ENCODE measurements at regions not wholly inside any gene's neighbourhood (a gene's known extent, or its start where the extent isn't known, plus 50 kb on each side); places are given as distances from the start of the nearest gene placed in this dataset.

- no peak overlapping the region for H3K27ac ChIP-seq
- H3K36me3 ChIP-seq = no peaks in the 10 kb centered on the region
- H3K4me1 ChIP-seq = peaks cover 0 to 9% (median 0%) of the 10 kb centered on the region in 4 donors
- H3K4me3 ChIP-seq = no peak overlapping the region
- H3K9me3 ChIP-seq = no peaks in the 10 kb centered on the region
- no peak for TF ChIP-seq CTCF (IDR thresholded peaks at IDR 0.05)
- TF ChIP-seq EP300 (IDR thresholded peaks at IDR 0.05; ENCODE audit: low read depth) = no peak
- TF ChIP-seq POLR2A (IDR thresholded peaks at IDR 0.05) = no peak
- TF ChIP-seq POLR2AphosphoS5 (IDR thresholded peaks at IDR 0.05) = no peak
- intact Hi-C loops (cut with DNase I; ENCODE audit: low total_unique reads) (no loop called here), in situ Hi-C loops (cut with MboI; ENCODE audit: low pct_ligation_motif_present in 1 of 4, low pct_unique_long_range_greater_than_20kb in 1 of 4, low sequenced_read_pairs in 3 of 4) (no loop called here)
- no peak for DNase-seq
- 95 to 100% methylated on average over 1 of the region's 1 CpG for WGBS, 2 donors (ENCODE audit: low coverage in 1 of 2)
- no peaks in the 10 kb centered on the region for H3K27me3 ChIP-seq
These were observed 179.8 kb upstream of the FOXN2 start for GRCh38 chr2:48134704-48135103.

- no peak for TF ChIP-seq CTCF (IDR thresholded peaks at IDR 0.05)
- no peak for TF ChIP-seq POLR2A (IDR thresholded peaks at IDR 0.05)
- TF ChIP-seq POLR2AphosphoS5 (IDR thresholded peaks at IDR 0.05) = no peak
- in situ Hi-C loops (cut with MboI; ENCODE audit: low pct_ligation_motif_present in 1 of 4, low pct_unique_long_range_greater_than_20kb in 1 of 4, low sequenced_read_pairs in 3 of 4) = no loop called here
- WGBS, 2 donors (ENCODE audit: low coverage in 1 of 2) = 92 to 100% methylated on average over 1 of the region's 1 CpG
These were observed 178.7 kb upstream of the FOXN2 start for GRCh38 chr2:48135797-48136196.

GRCh38 chr2:48137829-48138228, 176.7 kb upstream of the FOXN2 start:
- in situ Hi-C loops (cut with MboI; ENCODE audit: low pct_ligation_motif_present in 1 of 4, low pct_unique_long_range_greater_than_20kb in 1 of 4, low sequenced_read_pairs in 3 of 4) = no loop called here
- TF ChIP-seq CTCF (IDR thresholded peaks at IDR 0.05) (no peak), POLR2A (IDR thresholded peaks at IDR 0.05) (no peak), POLR2AphosphoS5 (IDR thresholded peaks at IDR 0.05) (no peak), EP300 (IDR thresholded peaks at IDR 0.05; ENCODE audit: low read depth) (no peak)
- no peak overlapping the region for H3K4me3 ChIP-seq
- intact Hi-C loops (cut with DNase I; ENCODE audit: low total_unique reads) = no loop called here
- no peaks in the 10 kb centered on the region for H3K4me1 ChIP-seq
- no peak overlapping the region for H3K27ac ChIP-seq
- no peaks in the 10 kb centered on the region for H3K36me3 ChIP-seq
- H3K9me3 ChIP-seq = no peaks in the 10 kb centered on the region
- WGBS, 2 donors (ENCODE audit: low coverage in 1 of 2) = 25 to 28% methylated on average over 1 of the region's 1 CpG
- no peaks in the 10 kb centered on the region for H3K27me3 ChIP-seq
- DNase-seq = no peak

More at GRCh38 chr2:48135797-48136196, 178.7 kb upstream of the FOXN2 start:
- H3K9me3 ChIP-seq = no peaks in the 10 kb centered on the region
- DNase-seq = no peak
- no peaks in the 10 kb centered on the region for H3K36me3 ChIP-seq
- no peak overlapping the region for H3K27ac ChIP-seq
- H3K27me3 ChIP-seq = no peaks in the 10 kb centered on the region
- intact Hi-C loops (cut with DNase I; ENCODE audit: low total_unique reads) = no loop called here
- H3K4me3 ChIP-seq = no peak overlapping the region
- H3K4me1 ChIP-seq = peaks cover 0 to 9% (median 0%) of the 10 kb centered on the region in 4 donors

- 0% methylated on average over 1 of the region's 1 CpG; no CpG with 5 or more reads in 1 of the 2 donors for WGBS, 2 donors (ENCODE audit: low coverage in 1 of 2)
- intact Hi-C loops (cut with DNase I; ENCODE audit: low total_unique reads) (no loop called here), in situ Hi-C loops (cut with MboI; ENCODE audit: low pct_ligation_motif_present in 1 of 4, low pct_unique_long_range_greater_than_20kb in 1 of 4, low sequenced_read_pairs in 3 of 4) (no loop called here)
- no peak for DNase-seq
- Histone ChIP-seq H3K27ac (no peak overlapping the region), H3K27me3 (no peaks in the 10 kb centered on the region), H3K9me3 (no peaks in the 10 kb centered on the region), H3K4me1 (no peaks in the 10 kb centered on the region), H3K4me3 (no peak overlapping the region), H3K36me3 (no peaks in the 10 kb centered on the region)
- TF ChIP-seq POLR2A (IDR thresholded peaks at IDR 0.05) (no peak), EP300 (IDR thresholded peaks at IDR 0.05; ENCODE audit: low read depth) (no peak), CTCF (IDR thresholded peaks at IDR 0.05) (no peak), POLR2AphosphoS5 (IDR thresholded peaks at IDR 0.05) (no peak)
These were observed 175.6 kb upstream of the FOXN2 start for GRCh38 chr2:48138898-48139297.
